Right kidney (tissue), 1 donor: ENCODE measurements at regions not wholly inside any gene's neighbourhood (a gene's known extent, or its start where the extent isn't known, plus 50 kb on each side); places are given as distances from the start of the nearest gene placed in this dataset.

Experiments
- DNase-seq: peaks from one replicate; pipeline ENCODE4 v3.0.0-alpha.2; 2016

- DNase-seq: no peak
These were observed 831.4 kb downstream of the ADGRL2 start for GRCh38 chr1:82632155-82632554.

GRCh38 chr1:82628887-82629286 lies 828.2 kb downstream of the ADGRL2 start:
- no peak for DNase-seq

GRCh38 chr1:82625537-82625936 lies 824.8 kb downstream of the ADGRL2 start:
- no peak for DNase-seq

GRCh38 chr1:82621076-82621475 lies 820.3 kb downstream of the ADGRL2 start:
- DNase-seq: no peak

- no peak for DNase-seq
These were observed 813.4 kb downstream of the ADGRL2 start for GRCh38 chr1:82614090-82614489.

DNA sequence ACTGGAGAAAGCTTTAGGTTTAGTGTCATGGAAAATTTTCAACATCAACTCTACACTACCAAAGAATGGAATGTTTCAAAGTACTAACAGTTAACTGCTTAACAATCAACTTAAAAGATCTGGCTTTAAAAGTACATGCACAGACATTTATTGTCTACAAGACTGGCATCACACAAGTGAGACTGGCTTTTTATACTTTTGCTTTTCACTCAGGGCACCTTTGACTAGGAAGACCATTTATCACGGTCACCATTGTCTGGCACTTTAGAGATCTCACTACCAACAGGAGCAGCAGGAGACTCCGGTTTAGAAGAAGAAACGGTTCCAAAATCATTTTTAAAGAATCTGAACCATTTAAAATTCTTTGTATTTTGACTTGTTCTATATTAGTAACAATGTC lies 812.3 kb downstream of the ADGRL2 start:
- no peak for DNase-seq

DNA sequence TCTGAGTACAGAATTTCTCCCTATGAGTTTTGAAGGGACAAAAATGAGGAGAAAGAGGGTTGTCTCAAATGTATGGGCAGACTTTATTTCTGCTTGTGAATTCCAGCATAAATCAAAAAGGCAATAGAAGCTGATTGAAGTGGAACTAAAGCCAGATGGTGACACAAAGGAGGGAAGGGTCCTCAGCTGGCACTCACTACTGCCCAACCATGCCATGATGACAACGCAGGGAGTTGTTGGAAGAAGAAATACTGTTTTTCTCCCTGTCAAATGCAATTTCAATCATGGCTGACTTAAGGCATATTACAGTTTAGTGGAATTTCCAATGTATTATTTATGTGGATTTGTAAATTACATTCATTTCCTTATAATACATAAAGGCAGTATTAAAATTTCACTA lies 805.8 kb downstream of the ADGRL2 start:
- DNase-seq: no peak

GRCh38 chr1:82604524-82604923 lies 803.8 kb downstream of the ADGRL2 start:
- no peak for DNase-seq

DNA sequence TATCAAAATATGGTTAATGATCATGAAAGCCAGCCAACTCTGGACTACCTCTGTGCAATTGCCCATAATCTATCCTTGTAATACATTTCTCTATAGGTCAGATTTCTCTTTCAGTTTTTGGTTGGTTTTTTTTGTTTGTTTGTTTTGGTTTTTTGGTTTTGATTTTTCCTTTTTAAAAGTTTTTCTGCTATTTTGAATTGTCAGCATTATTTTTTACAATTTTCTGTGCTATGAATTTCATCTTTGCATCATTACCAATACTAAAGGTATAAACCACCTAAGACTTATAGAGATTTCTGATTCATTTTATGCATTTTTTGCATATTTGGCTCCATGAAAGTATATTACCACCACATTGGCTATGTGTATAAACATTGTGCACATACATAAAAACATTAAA lies 799.6 kb downstream of the ADGRL2 start:
- DNase-seq: no peak

GRCh38 chr1:82598812-82599211 lies 798.1 kb downstream of the ADGRL2 start:
- DNase-seq: no peak

DNA sequence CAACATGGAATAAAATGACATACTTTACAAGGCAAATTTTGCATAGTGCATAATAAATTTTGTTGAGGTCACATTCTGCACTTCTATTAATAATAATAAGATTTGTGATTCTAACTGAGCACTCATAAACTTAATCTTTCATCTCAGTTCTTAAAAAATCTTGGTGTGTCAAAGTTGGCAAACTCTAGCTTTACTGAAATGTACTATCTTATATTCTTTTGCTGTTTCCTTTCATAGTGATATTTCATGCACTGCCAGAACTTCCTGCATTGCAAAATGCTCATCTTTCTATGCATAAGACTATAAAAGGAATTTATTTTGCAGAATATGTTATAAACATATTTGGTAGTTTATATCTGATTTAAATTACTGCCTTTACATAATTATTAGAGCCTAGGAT lies 797.6 kb downstream of the ADGRL2 start:
- DNase-seq: no peak

- DNase-seq: no peak
These were observed 796.9 kb downstream of the ADGRL2 start for GRCh38 chr1:82597649-82598048.

- no peak for DNase-seq
These were observed 796.4 kb downstream of the ADGRL2 start for GRCh38 chr1:82597141-82597540.

GRCh38 chr1:82593561-82593960 lies 792.8 kb downstream of the ADGRL2 start:
- no peak for DNase-seq

DNA sequence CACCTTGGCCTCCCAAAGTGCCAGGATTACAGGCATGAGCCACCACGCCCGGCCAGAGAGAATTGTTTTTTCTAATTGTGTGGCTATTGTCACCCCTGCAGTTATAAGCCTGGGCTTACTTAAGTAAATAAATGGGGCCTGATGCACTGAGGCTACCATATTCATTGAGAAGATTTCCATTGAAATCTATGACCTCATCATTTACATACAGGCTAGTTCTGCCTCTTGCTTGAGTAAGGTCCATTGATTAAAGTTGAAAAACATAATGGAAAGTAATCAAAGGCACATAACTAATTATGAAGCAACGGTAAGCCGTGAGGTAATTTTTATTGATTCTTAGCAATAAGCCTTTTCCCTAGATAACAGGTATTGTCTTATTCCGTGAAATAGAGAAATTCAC lies 788.9 kb downstream of the ADGRL2 start:
- DNase-seq: no peak

DNA sequence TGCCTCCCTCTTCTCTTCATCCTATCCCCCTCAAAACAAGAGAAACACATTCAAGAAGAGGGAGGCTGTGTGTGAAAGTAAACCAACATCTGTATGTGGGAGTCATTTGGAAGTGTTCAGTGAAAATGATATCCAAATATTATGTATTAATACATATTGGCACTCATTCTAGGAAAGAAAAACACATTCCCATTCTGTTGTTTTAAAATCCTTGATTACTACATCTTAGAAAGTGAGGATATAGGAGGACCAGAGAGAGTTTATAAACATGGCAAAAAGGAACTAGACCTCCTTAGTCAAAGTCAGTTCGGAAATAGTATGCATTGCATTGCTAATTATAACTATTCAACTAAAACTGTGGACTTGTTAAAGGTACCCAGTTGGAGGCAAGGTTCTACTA lies 786.6 kb downstream of the ADGRL2 start:
- no peak for DNase-seq

- no peak for DNase-seq
These were observed 785.7 kb downstream of the ADGRL2 start for GRCh38 chr1:82586473-82586872.

- DNase-seq: no peak
These were observed 781.6 kb downstream of the ADGRL2 start for GRCh38 chr1:82582347-82582746.

GRCh38 chr1:82578086-82578726 lies 777.5 kb downstream of the ADGRL2 start:
- DNase-seq: no peak

- no peak for DNase-seq
These were observed 766.6 kb downstream of the ADGRL2 start for GRCh38 chr1:82567348-82567747.

- no peak for DNase-seq
These were observed 764.8 kb downstream of the ADGRL2 start for GRCh38 chr1:82565546-82565945.

- DNase-seq: no peak
These were observed 764.4 kb downstream of the ADGRL2 start for GRCh38 chr1:82565146-82565545.

GRCh38 chr1:82564333-82564732 lies 763.6 kb downstream of the ADGRL2 start:
- no peak for DNase-seq

GRCh38 chr1:82562448-82562847 lies 761.7 kb downstream of the ADGRL2 start:
- no peak for DNase-seq

- no peak for DNase-seq
These were observed 759.8 kb downstream of the ADGRL2 start for GRCh38 chr1:82560566-82560965.
